ENCODE measurements at regions not wholly inside any gene's neighbourhood (a gene's known extent, or its start where the extent isn't known, plus 50 kb on each side); places are given as distances from the start of the nearest gene placed in this dataset.

GRCh38 chr14:87529081-87529480 lies 463.9 kb downstream of the GALC start:
- H3K9ac ChIP-seq (ENCODE audit: insufficient read depth, low read depth, low read length): no peak overlapping the region
- CTCF ChIA-PET (ENCODE audit: low intra/inter-chr PET ratio, low total read pairs): no interaction called here
- POLR2A ChIA-PET: no interaction called here
- in situ Hi-C loops (cut with HindIII; ENCODE audit: extremely low pct_ligation_motif_present, low pct_unique_long_range_greater_than_20kb) (no loop called here), intact Hi-C loops (cut with micrococcal nuclease; ENCODE audit: unreplicated experiment) (no loop called here)
- FAIRE-seq (no peak), DNase-seq (ENCODE audit: low spot score) (no peak), ATAC-seq (no peak)
- H3K4me1 ChIP-seq (ENCODE audit: insufficient read depth, low read length): no peaks in the 10 kb centered on the region
- no TSS peak for BruUV-seq (replicated peaks)
- H2AFZ ChIP-seq (ENCODE audit: low read length): no peak overlapping the region
- no peak for TF ChIP-seq TOPORS (CRISPR knock-in tag; IDR thresholded peaks at IDR 0.05)
- no peak for TF ChIP-seq ZNF124 (CRISPR knock-in tag; IDR thresholded peaks at IDR 0.05)
- no peak for TF ChIP-seq ZNF574 (CRISPR knock-in tag; IDR thresholded peaks at IDR 0.05)
- TF ChIP-seq WIZ (CRISPR knock-in tag; IDR thresholded peaks at IDR 0.05): no peak
- TF ChIP-seq THYN1 (CRISPR knock-in tag; IDR thresholded peaks at IDR 0.05; ENCODE audit: borderline replicate concordance, low read depth): no peak
- TF ChIP-seq SYNCRIP (IDR thresholded peaks at IDR 0.05; ENCODE audit: insufficient read depth, low read depth, low read length): no peak
- TF ChIP-seq FOSL2 (CRISPR knock-in tag; IDR thresholded peaks at IDR 0.05): no peak
- TF ChIP-seq SP2 (CRISPR knock-in tag; IDR thresholded peaks at IDR 0.05): no peak
- peaks cover 26% of the 10 kb centered on the region; the same call in 1 of the 2 replicates for H3K9me3 ChIP-seq (ENCODE audit: low read length)
- no peaks in the 10 kb centered on the region for H3K79me2 ChIP-seq (ENCODE audit: insufficient read depth, low read length)
- H3K27ac ChIP-seq (ENCODE audit: extremely low read length, insufficient read depth, low read length): no peak overlapping the region
- H3K4me2 ChIP-seq (ENCODE audit: low read depth, low read length): no peak overlapping the region
- H4K20me1 ChIP-seq (ENCODE audit: insufficient read depth, low read length): no peaks in the 10 kb centered on the region
- H3K36me3 ChIP-seq (replicated peaks in 1 of 2; ENCODE audit: control insufficient read depth in 1 of 2, insufficient read depth in 2 of 2, low read length in 2 of 2): no peaks in the 10 kb centered on the region
- H3K27me3 ChIP-seq (ENCODE audit: control insufficient read depth in 1 of 2, insufficient read depth in 2 of 2, low read length in 2 of 2): 0 out of 5 replicates have a peak, but pooled peaks cover 0 to 1% of the 10 kb centered on the region in 2 experiments
- WGBS (ENCODE audit: low lambda C conversion rate): under 1% methylated on average over 4 of the region's 4 CpGs
- no peak overlapping the region for H3K4me3 ChIP-seq (replicated peaks in 1 of 3; ENCODE audit: insufficient read depth in 1 of 3, low read depth in 2 of 3, low read length in 3 of 3)
